Cardiac fibroblast (primary cell): ENCODE measurements at regions not wholly inside any gene's neighbourhood (a gene's known extent, or its start where the extent isn't known, plus 50 kb on each side); places are given as distances from the start of the nearest gene placed in this dataset.

ENCODE experiments used
- DNase-seq, 2 donors: peaks; one replicate each; pipeline versions ENCODE4 v3.0.0 to v3.0.0-alpha.2; 2010; ENCODE audit warnings: low read depth in 2 of 2
- H3K4me3 ChIP-seq, 2 donors: replicated peaks in 1 of 2; 1 replicate in 1 of 2; 2 replicates in 1 of 2; pipeline ENCODE4 v1.5.1; 2011; ENCODE audit warnings: low read depth in 2 of 2, low read length in 2 of 2, mild to moderate bottlenecking in 2 of 2, moderate library complexity in 1 of 2
- CTCF ChIP-seq: IDR thresholded peaks from one replicate; pipeline ENCODE4 v1.5.1; 2011; ENCODE audit warnings: low read depth, mild to moderate bottlenecking, low read length, inconsistent platforms

DNA sequence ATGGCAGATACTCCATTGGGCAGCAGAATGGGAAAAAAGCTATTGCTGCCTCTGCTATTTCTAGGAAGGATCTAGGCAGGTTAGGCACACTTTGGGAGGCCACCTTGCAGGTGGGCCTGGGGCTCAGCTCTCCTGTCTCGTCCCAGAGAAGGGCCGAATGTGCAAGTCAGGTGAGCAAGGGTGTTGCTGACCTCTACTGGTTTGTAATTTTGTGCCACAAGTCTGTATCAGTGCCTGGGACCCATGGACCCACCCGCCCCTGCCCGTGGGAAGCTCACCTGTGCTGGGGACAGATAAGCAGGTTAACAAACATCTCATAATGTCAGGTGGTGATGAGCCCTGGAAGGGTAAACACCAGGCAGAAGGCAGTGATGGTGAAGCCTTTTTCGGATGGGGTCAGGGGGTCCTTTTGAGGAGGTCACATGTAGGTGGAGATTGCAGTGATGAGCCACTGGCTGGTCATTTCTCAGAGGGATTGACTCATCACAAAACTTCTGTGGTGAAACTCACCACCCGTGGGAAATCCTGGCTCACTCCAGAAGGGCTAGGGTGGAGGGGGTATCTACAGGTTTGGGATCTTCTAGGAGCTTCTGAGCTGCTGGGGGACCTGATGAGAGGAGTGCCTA is 161.3 kb downstream of the KLF13 start:
- no peak overlapping the region for H3K4me3 ChIP-seq
- peak; percentile 2 for TF ChIP-seq CTCF
- DNase-seq = peak in 1 of 2 donors; percentile 88

DNA sequence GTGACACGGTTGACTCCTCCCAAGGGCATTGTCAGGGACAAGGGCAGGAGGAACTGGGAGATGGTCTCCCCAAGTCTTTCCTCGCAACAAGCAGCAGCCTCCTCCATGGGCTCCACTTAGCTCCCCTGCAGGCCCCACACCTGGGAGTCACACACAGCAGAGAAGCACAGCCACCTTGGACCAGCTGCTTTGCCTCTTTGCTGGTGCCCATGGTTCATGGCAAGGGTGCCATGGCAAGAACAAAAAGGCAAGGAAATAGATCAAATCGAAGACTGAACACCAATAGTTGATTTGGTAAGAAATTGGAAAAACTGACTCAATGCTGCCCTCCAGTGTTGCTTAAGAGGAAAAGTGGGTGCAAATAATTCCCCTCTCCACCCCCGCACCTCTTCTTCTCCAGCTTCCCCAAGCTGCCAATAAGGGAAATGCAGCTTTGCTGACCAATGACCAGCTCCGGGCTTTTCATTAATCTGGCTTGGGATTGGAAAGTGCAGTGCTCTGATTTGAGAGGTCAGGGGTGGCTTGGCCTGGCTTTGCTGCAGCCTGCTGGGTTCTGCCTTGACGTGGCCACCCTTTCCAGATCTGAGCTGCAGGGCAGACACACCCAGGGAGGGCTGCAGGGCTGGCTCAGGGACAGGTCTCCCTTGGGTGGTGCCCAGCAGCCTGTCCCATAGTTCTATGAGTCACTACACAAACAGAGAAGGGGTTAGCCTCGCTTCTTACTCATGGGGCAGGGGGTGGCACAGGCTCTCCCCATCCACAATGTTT is 162.0 kb downstream of the KLF13 start:
- peak; percentile 94 to 96 for DNase-seq
- no peak overlapping the region for H3K4me3 ChIP-seq
- peak; percentile 92 for TF ChIP-seq CTCF

DNA sequence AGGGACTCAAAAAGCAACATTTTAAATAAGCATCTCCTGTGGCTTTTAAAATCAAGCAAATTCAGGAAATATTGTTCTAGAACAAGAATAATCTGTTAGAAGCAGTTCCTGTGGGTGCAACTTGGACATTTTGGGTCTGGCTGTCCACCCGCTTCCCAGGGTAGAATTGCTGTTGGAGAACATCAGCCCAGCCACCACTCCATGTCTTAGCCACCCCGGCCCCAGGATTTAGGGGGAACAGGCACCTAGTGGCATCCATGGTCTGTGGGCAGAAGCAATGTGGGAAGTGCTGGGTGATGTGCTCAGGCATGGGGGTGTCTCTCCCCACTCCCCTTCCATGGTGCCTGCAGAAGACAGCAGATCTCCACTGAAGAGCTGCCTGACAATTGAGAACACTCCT is 162.6 kb downstream of the KLF13 start:
- H3K4me3 ChIP-seq = no peak overlapping the region
- no peak for DNase-seq

DNA sequence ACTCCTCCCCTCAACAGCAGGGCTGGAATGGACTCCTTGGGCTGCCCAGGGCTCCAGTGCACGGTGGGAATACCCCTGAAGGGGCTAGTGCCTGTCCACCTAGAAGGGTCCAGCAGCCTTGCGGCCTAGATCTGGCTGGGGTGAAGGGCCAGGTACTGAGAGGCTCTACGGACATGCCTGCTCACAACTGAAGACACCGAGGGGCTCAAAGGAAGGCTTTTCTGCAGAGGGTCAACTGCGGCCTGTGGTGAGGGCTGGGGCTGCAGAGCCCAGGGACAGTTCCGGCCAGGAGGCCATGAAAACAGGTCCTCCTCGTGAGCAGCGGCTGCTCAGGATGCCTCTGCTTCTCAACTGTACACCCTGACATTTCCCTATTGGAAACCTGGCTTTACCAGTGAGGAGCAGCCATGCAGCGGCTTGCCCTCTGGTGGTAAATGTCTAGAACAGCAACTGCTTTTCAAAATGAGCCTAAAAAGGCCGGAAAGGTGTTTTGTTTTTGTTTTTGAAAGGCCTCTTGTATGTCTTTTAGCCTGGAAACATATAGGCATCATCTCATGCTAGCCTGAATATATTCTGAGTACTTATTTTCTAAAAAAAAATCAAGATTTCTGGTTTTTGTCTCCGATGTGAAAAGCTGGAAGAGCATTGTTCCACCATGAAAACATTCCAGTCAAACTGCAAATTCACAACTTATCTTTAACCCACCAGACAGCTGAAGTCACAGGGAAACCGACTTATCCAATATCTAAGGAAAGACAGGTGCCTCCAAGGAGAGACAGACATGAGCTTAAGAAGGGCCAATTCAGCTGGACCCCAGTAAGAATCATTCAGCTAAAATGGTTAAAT is 163.4 kb downstream of the KLF13 start:
- TF ChIP-seq CTCF = peak; percentile 93
- DNase-seq = peak; percentile 74 to 78
- no peak overlapping the region for H3K4me3 ChIP-seq

More for the DNA sequence above, 162.6 kb downstream of the KLF13 start:
- no peak for TF ChIP-seq CTCF

- no peak for DNase-seq
- H3K4me3 ChIP-seq = no peak overlapping the region
- TF ChIP-seq CTCF = no peak
These were observed 168.2 kb downstream of the KLF13 start for GRCh38 chr15:31494786-31495185.

DNA sequence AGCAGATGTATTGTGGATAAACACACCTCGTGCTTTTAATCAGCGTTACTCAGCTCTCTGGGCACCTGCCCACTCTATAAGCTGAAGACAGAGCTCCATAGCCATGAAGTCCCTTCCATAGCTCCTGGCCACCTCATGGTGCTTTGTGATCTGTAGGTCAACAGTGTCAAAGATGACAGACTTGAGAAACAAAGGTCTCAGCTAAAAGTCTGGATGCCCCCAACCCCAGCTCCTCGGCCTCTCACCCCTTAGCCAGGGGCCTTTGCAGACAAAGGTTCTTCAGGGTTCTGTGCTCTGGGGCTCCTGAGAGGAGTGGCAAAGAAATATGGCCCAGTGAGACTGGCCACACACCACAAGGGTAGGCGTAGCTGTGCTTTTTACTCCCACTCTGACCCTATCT is 168.6 kb downstream of the KLF13 start:
- no peak overlapping the region for H3K4me3 ChIP-seq
- no peak for TF ChIP-seq CTCF
- DNase-seq = no peak
